C4-2B (cell line): ENCODE measurements at regions not wholly inside any gene's neighbourhood (a gene's known extent, or its start where the extent isn't known, plus 50 kb on each side); places are given as distances from the start of the nearest gene placed in this dataset.

Source experiments
- H3K27ac ChIP-seq: fragments of 450-650 bp; 2 replicates; pipeline ENCODE4 v1.5.1; 2017
- ZFX ChIP-seq: fragments of 450-650 bp; IDR thresholded peaks from 2 replicates; pipeline ENCODE4 v1.6.1; 2017
- TF ChIP-seq, protein P1 (sequence below): fragments of 450-650 bp; conservative IDR thresholded peaks from 2 replicates; pipeline ENCODE4 v1.5.1; 2017; ENCODE audit warnings: mild to moderate bottlenecking

DNA sequence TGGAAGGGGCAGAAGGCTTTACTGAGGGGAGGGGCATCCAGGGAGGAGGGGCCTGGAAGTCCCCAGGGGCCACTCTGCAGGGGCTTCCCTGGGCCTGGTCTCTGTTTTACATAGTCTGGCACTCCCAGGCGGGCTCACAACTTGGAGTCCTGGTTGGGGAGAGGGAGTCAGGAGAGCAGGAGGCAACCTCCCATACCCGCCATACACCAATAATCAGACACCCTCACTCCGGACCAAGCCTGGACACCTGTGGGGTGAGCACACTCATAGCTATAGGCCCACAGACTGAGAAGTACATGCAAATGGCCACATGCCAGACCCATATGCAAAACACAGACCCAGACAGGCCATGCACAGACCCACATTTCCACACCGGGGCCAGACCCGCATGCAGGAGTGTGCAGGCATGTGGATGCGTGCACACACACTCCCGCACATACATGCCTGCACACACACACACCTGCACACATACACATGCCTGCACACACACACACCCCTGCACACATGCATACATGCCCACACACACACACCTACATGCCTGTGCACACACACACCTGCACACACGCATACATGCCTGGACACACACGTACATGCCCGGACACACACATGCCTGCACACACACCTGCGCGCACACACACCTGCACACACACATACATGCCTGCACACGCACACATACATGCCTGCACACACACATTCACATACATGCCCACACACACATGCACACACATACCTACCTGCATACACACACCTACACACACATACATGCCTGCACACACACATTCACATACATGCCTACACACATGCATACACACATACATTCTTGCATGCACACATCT, 89.5 kb upstream of the RUNX3 start:
- TF ChIP-seq ZFX: no peak
- TF ChIP-seq, protein P1, sequence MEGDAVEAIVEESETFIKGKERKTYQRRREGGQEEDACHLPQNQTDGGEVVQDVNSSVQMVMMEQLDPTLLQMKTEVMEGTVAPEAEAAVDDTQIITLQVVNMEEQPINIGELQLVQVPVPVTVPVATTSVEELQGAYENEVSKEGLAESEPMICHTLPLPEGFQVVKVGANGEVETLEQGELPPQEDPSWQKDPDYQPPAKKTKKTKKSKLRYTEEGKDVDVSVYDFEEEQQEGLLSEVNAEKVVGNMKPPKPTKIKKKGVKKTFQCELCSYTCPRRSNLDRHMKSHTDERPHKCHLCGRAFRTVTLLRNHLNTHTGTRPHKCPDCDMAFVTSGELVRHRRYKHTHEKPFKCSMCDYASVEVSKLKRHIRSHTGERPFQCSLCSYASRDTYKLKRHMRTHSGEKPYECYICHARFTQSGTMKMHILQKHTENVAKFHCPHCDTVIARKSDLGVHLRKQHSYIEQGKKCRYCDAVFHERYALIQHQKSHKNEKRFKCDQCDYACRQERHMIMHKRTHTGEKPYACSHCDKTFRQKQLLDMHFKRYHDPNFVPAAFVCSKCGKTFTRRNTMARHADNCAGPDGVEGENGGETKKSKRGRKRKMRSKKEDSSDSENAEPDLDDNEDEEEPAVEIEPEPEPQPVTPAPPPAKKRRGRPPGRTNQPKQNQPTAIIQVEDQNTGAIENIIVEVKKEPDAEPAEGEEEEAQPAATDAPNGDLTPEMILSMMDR: no peak
- no peak overlapping the region for H3K27ac ChIP-seq

- TF ChIP-seq ZFX: no peak
- TF ChIP-seq, protein P1: no peak
- no peak overlapping the region for H3K27ac ChIP-seq
Measured at GRCh38 chr1:25018943-25019336, 88.9 kb upstream of the RUNX3 start.

- no peak overlapping the region for H3K27ac ChIP-seq
- no peak for TF ChIP-seq ZFX
- TF ChIP-seq, protein P1: no peak
Measured at GRCh38 chr1:25018110-25018735, 88.1 kb upstream of the RUNX3 start.

- no peak for TF ChIP-seq ZFX
- TF ChIP-seq, protein P1: no peak
- H3K27ac ChIP-seq: no peak overlapping the region
Measured at GRCh38 chr1:25017436-25018109, 87.5 kb upstream of the RUNX3 start.

- TF ChIP-seq, protein P1: no peak
- TF ChIP-seq ZFX: no peak
- peak overlapping the region; percentile 17; the same call in 1 of the 2 replicates for H3K27ac ChIP-seq
Measured at GRCh38 chr1:25012966-25013962, 83.2 kb upstream of the RUNX3 start.

DNA sequence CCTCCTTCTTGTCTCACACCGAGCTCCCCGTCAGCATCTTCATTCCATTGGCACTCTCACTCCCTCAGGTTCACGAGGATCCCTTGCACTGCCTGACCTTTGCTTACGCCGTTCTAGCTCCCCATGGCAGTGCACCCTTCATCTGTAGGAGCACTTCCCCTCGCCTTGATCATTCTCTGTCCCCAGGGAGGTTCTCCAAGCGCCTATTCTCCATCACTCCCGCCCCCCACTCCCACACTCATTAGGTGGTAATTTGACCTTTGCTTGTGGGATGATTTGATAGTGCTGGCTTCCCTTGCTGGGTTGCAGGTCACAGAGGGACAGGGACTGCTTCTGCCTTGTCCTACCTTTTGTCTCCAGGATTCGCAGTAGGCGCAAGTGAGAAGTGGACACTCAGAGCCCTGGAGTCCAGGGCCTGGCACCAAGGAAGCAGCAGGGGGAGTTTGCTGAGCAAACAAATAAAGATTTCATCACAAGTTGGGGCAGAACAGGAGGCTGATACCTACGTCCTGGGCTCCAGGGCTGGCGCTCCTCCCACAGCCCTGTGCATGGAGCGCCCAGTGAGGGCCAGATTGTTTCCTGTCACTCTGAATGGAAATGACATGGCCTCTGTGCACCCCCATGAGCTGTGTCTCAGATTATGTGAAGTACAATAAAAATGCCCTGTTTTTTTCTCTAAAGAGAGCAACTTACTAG, 82.0 kb upstream of the RUNX3 start:
- TF ChIP-seq, protein P1: no peak
- TF ChIP-seq ZFX: no peak
- peak overlapping the region; percentile 17 for H3K27ac ChIP-seq
